Transverse colon (tissue), 3 donors: ENCODE measurements at regions not wholly inside any gene's neighbourhood (a gene's known extent, or its start where the extent isn't known, plus 50 kb on each side); places are given as distances from the start of the nearest gene placed in this dataset.

Experiments used
- POLR2A ChIP-seq: fragments of 450-650 bp; IDR thresholded peaks from one replicate; pipeline ENCODE4 v1.6.1; 2016; ENCODE audit warnings: antibody characterized with exemption, mild to moderate bottlenecking, moderate library complexity
- TF ChIP-seq, protein P1 (sequence below), 5 experiments: fragments of 200-600 bp in 3 of 5; fragments of 450-650 bp in 2 of 5; sonication (generic) in 3 of 5; IDR thresholded peaks; 1 replicate in 2 of 5; 2 replicates in 3 of 5; pipeline ENCODE4 v1.5.1; 2016 to 2017; ENCODE audit warnings: antibody characterized with exemption in 5 of 5, inconsistent platforms in 3 of 5, mild to moderate bottlenecking in 2 of 5, moderate library complexity in 1 of 5

DNA sequence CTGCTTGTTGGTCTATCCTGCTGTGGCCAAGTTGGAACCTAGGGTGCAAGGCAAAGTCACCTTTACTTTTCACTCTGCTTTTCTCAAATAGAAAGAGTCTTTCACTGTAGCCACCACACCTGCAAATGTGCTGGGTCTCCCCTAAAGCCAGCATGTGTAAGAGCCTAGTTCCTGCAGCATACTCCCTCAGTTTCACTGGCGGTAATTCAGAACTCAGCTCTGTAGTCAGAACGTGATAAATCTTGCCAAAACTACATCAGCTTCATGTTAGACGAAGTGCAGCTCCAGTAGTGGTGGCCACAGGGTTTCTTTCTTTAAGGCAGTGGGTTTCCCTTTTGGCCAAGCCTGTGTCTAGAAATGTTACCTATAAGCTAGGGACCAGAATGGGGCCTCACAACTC, 72.0 kb upstream of the HMGCLL1 start:
- TF ChIP-seq, protein P1, sequence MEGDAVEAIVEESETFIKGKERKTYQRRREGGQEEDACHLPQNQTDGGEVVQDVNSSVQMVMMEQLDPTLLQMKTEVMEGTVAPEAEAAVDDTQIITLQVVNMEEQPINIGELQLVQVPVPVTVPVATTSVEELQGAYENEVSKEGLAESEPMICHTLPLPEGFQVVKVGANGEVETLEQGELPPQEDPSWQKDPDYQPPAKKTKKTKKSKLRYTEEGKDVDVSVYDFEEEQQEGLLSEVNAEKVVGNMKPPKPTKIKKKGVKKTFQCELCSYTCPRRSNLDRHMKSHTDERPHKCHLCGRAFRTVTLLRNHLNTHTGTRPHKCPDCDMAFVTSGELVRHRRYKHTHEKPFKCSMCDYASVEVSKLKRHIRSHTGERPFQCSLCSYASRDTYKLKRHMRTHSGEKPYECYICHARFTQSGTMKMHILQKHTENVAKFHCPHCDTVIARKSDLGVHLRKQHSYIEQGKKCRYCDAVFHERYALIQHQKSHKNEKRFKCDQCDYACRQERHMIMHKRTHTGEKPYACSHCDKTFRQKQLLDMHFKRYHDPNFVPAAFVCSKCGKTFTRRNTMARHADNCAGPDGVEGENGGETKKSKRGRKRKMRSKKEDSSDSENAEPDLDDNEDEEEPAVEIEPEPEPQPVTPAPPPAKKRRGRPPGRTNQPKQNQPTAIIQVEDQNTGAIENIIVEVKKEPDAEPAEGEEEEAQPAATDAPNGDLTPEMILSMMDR (IDR thresholded peaks at IDR 0.05), result no peak
- TF ChIP-seq POLR2A, result no peak
